GM18519 (cell line): ENCODE measurements at regions not wholly inside any gene's neighbourhood (a gene's known extent, or its start where the extent isn't known, plus 50 kb on each side); places are given as distances from the start of the nearest gene placed in this dataset.
"Not testable (repeated sequence)": the region's sequence is repeated elsewhere in the genome, so short reads cannot be mapped to it uniquely, and the experiment has no call there.

ENCODE experiments used
- ATAC-seq: cut with Tn5 transposase; IDR thresholded peaks from one replicate; pipeline ENCODE4 v1.9.1; 2021; ENCODE audit warnings: mild to moderate bottlenecking, moderate library complexity; ENCODE audit not compliant: unreplicated experiment, low FRiP score

DNA sequence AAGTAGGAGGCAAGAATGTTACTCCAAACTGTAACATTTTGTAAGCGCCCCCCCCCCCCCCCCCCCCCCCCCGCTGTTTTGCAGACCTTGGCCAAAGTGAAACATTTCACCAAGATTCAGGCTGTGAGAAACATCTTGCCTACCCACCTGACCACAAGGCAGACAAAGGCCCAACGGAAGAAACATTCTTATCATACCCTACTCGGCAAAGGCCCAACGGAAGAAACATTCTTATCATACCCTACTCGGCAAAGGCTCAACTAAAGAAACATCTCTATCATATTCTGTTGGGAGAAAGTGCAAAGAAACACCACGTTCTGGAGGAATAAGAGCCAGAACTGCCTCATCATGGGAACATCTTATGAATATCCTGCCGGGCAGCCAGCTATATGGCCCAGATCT lies 117.1 kb downstream of the JRKL start:
- no peak for ATAC-seq

DNA sequence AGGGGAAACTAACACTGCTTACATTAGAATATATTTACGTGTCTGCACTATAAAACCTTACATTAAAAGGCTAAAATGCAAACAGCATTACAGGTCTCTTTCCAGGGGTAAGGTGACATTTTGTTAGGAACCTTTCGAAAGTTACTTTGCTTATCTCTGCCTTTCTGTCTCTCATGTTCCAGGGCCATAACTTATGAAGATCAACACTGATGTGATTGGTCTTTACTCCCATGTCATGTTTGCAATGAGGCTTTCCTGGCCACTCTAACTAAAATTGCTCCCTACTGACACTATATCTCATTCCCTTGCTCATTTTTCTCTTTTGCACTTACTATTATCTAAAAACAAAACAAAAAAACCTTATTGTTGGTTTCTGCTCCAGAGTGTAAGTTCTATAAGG lies 119.0 kb downstream of the JRKL start:
- ATAC-seq = no peak

DNA sequence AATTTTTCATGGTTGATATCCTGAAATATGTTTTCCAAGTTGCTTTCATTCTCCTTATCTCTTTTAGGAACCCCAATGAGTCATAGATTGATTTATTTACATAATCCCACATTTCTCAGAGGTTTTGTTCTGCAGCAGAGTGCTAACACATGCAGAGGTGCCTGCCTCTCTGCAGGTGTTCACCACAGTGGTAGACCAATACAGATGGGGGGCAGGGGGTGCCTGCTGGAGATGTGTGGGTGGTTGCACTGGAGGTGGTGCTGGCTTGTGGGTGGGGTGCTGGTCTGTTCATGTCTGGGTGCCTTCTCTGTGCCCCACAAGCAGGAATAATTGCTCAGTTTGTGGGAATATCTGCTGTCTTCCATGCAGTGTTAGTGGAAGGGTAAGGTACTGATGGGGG lies 131.1 kb downstream of the JRKL start:
- no peak for ATAC-seq

DNA sequence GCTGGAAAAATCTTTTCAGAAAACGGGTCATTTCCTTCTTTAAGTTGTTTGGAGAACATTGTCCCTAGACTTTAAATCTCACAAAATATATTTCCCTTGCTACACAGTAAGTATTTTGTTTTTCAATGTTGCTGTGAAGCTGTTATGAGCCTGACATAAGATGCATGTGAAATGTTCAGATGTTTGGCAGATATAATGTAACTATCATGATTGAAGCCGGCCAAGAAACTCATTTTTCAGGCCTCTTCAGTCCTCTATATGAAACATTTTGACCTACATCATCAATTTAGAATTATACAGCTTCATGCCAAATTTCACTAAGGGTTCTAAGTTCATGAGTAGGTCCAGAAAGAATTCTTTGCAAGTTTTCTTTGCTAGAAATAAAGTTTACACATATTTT lies 133.8 kb downstream of the JRKL start:
- no peak for ATAC-seq

DNA sequence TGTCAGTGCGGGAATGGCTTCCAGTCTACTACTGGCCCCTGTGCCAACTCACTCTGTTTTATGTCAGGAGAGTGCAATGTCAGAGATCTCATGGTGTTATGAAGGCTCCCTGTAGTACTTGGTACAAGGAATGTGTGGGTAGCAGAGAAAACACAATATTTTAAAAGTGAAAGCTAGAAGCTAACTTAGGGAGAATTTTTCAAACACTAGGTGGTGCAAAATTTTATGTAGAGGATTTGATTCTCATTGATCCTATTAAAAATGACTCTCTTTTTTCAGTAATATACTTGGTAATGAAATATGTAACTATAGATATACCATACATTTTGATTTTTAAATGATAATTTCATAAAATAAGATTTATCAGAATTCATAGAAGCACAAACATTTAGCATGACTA lies 134.7 kb downstream of the JRKL start:
- no peak for ATAC-seq

DNA sequence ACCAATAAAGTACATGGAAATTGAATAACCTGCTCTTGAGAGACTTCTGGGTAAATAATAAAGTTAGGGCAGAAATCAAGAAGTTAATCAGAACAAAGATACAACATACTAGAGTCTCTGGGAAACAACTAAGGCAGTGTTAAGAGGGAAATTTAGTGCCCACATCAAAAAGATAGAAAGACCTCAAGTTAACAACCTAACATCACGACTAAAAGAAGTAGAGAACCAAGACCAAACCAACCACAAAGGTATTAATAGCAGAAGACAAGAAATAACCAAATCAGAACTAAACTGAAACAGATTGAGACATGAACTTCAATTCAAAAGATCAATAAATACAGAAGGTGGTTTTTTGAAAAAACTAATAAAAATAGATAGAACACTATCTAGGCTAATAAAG lies 140.7 kb downstream of the JRKL start:
- ATAC-seq = no peak

DNA sequence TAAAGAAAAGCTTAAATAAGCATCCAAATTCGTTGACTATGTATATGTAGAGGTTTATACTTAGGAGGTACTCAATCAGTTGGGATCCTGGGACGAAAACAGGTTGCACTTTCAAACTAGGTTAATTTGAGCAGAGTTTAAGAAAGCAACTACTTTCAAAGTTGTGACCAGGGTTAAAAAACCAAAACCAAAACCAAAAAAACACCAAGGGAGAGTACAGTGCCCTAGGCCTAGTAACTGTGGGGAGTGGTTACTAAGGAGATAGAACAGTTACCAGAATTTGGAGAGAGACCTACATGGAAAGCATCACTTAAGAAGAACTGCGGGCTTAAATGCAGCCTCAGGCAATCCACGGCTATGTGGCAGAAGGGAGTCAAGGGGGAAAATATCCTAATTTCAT lies 148.3 kb downstream of the JRKL start:
- peak; percentile 50 for ATAC-seq

DNA sequence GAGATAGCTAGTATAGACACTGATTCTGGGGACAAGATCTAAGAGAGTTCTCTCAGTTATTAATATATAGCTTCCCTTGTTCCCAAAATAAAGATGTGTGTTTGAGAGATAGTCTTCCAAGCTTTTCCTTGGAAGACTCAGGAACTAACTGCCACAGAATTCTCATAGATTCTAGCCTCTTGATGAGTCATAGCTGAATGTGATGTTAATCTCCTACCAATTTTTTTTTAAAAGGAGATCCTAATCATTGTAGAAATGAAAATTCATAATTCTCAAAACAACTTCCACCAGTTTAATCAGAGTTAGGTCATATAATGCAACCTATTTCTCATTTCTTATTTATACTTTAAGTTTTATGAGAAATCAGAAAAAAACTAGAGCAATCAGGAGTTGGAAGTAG lies 148.8 kb downstream of the JRKL start:
- no peak for ATAC-seq

DNA sequence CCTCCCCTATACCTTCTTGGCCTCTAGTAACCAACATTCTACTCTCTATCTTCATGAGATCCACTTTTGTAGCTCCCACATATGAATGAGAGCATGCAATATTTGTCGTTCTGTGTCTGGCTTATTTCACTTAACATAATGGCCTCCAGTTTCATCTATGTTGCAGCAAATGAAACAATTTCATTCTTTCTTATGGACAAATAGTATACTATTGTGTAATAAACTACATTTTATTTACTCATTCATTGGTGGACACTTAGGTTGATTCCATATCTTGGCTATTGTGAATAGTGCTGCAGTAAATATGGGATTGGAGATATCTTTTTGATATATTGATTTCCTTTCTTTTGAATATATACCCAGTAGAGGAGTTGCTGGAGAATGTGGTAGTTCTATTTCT lies 151.1 kb downstream of the JRKL start:
- no peak for ATAC-seq

DNA sequence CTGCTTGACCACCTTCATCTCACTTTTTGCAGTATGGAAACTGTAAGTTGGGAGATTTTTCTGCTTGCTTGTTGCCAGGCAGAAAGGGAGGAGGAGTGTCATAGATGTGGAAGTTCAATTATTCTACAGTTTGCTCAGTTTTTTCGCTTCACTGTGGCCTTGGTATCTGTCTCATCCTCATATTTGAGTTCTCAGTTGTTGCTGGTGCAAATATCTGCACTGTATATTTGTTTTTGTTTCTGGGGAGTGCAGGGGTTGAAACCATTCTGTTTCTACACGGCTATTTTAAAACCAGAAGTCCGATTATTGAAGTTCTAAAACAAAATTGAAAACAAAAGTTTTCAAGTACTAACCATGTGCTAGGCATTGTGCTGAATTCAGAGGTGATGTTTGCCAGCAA lies 153.4 kb downstream of the JRKL start:
- no peak for ATAC-seq

DNA sequence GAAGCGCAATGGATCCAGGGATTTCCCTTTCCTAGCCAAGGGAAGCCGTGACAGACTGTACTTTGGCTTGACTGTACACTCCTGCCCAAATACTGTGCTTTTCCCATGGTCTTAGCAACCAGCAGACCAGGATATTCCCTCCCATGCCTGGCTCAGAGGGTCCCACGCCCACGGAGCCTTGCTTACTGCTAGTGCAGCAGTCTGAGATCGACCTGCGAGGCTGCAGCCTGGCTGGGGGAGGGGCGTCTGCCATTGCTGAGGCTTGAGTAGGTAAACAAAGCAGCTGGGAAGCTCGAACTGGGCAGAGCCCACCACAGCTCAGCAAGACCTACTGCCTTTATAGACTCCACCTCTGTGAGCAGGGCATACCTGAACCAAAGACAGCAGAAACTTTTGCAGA lies 155.4 kb downstream of the JRKL start:
- not testable (repeated sequence) for ATAC-seq

DNA sequence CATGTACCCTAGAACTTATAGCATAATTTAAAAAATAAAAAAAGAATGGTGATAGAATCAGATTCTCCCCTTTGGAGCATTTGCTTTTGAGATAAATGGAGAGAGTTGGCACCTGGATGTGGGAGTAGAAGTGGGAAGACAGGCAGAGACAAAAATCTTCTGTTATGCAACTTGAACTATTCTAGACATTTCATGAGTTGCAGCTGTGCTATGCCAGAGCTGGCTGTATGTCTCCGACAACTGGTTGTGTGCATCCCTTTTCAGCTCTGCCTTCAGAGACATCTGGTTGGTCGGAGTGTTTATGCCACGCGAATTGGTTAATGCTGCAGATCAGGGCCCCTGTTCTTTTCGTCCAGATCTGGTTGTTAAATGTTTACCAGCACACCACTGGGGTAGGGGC lies 161.3 kb downstream of the JRKL start:
- ATAC-seq = no peak

DNA sequence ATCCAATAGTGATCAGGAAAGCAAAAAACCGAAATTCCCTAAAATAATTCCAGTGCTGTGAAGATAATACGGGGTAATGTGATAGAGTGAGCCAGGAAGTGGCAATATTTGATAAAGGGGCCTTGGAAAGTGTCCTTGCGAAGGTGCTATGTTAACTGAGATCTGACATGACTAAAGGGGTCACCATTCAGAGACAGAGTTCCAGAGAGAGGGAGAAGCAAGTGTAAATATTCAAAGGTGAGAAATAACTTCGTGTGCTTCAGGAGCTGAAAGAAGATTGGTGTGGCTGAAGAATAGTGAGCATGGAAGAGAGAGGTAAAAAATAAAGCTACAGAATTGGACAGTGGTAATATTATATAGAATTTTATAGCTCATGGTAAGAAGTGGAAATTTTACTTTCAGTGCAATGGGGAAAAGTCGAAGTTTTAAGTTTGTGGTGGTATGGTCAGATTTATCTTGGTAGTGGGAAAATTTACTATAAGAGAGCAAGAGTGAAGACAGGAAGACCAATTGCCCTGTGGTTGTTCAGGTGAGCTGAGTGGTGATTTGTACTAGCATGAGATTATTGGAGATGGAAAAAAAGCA lies 164.5 kb downstream of the JRKL start:
- no peak for ATAC-seq

DNA sequence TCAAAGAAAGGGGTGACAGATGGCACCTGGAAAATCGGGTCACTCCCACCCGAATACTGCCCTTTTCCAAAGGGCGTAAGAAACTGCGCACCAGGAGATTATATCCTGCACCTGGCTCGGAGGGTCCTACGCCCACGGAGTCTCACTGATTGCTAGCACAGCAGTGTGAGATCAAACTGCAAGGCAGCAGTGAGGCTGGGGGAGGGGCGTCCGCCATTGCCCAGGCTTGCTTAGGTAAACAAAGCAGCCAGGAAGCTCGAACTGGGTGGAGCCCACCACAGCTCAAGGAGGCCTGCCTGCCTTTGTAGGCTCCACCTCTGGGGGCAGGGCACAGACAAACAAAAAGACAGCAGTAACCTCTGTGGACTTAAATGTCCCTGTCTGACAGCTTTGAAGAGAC lies 166.0 kb downstream of the JRKL start:
- ATAC-seq = not testable (repeated sequence)

DNA sequence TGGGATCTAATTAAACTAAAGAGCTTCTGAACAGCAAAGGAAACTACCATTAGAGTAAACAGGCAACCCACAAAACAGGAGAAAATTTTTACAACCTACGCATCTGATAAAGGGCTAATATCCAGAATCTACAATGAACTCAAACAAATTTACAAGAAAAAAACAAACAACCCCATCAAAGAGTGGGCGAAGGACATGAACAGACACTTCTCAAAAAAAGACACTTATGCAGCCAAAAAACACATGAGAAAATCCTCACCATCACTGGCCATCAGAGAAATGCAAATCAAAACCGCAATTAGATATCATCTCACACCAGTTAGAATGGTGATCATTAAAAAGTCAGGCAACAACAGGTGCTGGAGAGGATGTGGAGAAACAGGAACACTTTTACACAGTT lies 170.9 kb downstream of the JRKL start:
- not testable (repeated sequence) for ATAC-seq

DNA sequence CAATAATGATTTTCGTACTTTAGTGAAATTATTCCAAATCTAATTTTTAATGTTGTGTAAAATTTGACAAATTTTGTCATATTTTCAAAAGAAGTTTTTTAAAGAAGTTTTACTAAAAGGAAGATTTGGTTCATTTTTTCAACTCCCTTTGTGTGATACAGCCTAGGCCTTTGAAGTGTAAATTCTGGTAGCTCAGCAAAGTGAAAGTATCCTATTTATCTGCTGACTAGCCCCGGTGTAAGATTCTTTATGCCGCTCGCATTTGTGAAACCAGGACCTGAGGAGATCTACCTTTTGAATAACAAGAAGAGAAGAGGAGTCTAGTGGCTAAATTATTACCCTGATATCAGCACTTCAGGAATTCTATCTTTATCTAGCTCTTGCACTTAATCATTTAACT lies 177.4 kb downstream of the JRKL start:
- ATAC-seq = no peak

DNA sequence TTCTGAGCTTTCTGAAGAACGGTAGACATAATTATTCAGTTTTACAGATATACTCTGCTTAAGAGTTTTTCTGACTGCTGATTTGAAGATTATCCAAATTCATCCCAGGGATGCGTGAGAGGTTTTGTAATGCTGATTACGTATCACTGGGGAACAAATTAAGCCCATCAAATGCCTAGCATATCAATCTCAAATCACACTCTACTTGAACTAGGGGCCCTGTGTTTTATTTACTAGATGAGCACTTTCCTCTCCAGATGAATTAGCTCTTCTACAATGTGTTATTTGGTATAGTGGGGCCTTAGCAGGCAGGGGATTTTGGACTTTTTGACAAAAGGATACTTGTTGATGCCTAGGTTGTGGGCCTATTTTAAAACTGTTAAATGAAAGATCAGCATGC lies 177.9 kb downstream of the JRKL start:
- no peak for ATAC-seq

DNA sequence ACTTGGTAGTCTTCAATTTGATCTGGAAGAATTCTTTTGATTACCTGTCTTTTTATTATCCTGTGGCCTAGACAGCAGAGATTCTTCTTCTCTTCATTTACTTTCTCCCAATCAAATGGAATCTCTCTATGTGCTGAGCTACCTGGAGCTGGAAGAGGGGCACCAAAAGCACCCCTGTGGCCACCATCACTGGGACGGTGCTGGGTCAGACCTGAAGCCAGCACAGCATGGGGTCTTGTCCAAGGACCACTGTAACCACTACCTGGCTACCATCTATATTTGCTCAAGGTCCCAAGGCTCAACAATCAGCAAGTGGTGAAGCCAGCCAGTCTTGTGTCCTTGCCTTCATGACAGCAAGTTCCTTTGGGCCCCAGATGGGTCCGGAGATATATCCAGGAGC lies 186.6 kb downstream of the JRKL start:
- ATAC-seq = no peak

DNA sequence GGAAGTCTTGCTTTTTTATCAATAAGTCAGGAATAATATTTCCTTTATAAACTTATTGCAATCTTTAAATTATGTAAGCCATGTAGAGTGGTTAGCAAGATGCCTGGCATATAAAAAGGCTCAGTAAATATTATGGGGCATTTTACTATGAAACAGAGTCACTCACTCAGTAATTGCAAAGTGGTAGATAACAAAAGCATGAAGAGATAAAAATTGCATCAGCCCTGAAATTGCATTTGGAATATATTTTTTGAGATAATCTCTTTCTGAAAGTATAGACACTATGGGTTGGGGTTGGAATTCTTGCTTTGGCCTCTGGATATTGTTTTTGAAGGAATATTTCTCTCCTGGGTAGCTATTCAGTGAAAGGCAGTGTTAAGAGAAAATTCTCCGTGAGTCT lies 188.6 kb downstream of the JRKL start:
- no peak for ATAC-seq

DNA sequence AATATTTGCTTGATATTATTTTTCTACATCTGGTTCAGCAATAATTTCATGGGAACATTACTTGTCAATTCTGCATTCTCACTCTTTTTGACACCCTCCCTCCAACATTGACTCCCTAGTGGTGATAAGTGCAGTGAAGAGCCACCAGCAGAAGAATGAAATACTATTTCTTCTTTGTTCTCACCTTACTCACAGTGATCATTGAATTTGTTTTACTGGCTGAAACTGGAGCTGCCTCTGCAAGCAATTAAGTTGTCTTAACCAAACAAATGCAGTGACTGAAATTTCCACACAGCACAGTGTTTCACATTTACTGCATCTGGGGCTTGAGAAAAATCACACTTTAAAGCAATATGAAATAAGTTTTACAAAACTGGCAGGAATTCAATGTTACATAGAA lies 189.8 kb downstream of the JRKL start:
- no peak for ATAC-seq

DNA sequence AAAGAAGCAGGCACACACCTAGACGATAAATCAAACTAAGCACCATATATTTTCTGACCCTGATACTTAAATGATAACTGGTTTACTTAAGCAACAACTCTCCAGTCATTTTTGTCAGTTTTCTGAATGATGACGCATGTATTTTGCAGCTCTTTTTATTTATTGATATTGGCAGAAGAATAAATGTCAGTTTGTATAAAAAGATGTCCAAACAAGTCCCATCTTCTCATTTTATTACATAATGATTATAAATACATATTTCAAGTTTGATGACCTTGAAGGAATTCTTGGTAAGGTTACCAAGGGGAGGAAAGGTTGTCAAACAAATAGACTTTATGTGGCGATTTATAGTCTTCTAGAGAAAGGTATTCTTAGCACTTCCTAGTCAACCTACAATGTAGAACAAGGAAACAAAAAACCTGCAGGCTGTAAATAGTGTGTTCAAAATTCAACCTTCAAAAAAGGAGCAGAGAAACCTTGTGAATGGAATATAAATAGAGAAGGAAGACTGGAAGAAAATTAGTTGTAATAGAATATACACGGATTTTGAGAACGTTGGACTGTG lies 190.7 kb downstream of the JRKL start:
- ATAC-seq = no peak

DNA sequence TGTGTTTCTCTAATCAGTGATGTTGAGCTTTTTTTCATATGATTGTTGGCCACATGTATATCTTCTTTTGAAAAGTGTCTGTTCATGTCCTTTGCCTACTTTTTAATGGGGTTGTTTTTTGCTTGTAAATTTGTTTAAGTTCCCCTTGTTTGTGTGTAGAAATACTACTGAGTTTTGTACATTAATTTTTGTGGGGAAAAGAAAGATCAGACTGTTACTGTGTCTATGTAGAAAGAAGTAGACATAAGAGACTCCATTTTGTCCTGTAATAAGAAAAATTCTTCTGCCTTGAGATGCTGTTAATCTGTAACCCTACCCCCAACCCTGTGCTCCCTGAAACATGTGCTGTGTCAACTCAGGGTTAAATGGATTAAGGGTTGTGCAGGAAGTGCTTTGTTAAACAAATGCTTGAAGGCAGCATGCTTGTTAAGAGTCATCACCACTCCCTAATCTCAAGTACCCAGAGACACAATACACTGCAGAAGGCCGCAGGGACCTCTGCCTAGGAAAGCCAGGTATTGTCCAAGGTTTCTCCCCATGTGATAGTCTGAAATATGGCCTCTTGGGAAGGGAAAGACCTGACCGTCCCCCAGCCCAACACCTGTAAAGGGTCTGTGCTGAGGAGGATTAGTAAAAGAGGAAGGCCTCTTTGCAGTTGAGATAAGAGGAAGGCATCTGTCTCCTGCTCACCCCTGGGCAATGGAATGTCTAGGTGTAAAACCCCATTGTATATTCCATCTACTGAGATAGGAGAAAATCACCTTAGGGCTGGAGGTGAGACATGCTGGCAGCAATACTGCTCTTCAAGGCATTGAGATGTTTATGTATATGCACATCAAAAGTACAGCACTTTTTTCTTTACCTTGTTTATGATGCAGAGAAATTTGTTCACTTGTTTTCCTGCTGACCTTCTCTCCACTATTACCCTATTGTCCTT lies 196.4 kb downstream of the JRKL start:
- ATAC-seq = not testable (repeated sequence)
